Neutrophil (primary cell): ENCODE measurements at regions not wholly inside any gene's neighbourhood (a gene's known extent, or its start where the extent isn't known, plus 50 kb on each side); places are given as distances from the start of the nearest gene placed in this dataset.
"Not testable (repeated sequence)": the region's sequence is repeated elsewhere in the genome, so short reads cannot be mapped to it uniquely, and the experiment has no call there.

Experiments
- H3K27ac ChIP-seq: fragments of 200-600 bp; sonication (generic); 2 replicates; pipeline ENCODE4 v1.5.1; 2016; ENCODE audit warnings: mild to moderate bottlenecking, moderate library complexity
- H3K27me3 ChIP-seq: fragments of 200-600 bp; sonication (generic); 2 replicates; pipeline ENCODE4 v1.6.0; 2016; ENCODE audit warnings: mild to moderate bottlenecking
- H3K36me3 ChIP-seq: fragments of 200-600 bp; sonication (generic); 2 replicates; pipeline ENCODE4 v1.5.1; 2017
- H3K4me1 ChIP-seq, 2 experiments: fragments of 200-600 bp in 1 of 2; sonication (generic) in 1 of 2; 1 replicate in 1 of 2; 2 replicates in 1 of 2; pipeline versions ENCODE4 v1.5.1 to v1.6.1; 2013 to 2016; ENCODE audit warnings: low read depth in 1 of 2, low read length in 1 of 2, mild to moderate bottlenecking in 1 of 2, moderate library complexity in 1 of 2; ENCODE audit not compliant: control insufficient read depth in 1 of 2, insufficient read depth in 1 of 2
- H3K4me3 ChIP-seq, 2 experiments: fragments of 200-600 bp in 1 of 2; sonication (generic) in 1 of 2; 1 replicate in 1 of 2; 2 replicates in 1 of 2; pipeline ENCODE4 v1.5.1; 2013 to 2016; ENCODE audit warnings: low read depth in 1 of 2, low read length in 1 of 2, mild to moderate bottlenecking in 1 of 2, moderate library complexity in 1 of 2
- H3K9me3 ChIP-seq: fragments of 200-600 bp; sonication (generic); 2 replicates; pipeline ENCODE4 v1.5.1; 2016
- CTCF ChIP-seq: fragments of 200-600 bp; sonication (generic); IDR thresholded peaks from 2 replicates; pipeline ENCODE4 v1.5.1; 2016; ENCODE audit warnings: antibody characterized with exemption

DNA sequence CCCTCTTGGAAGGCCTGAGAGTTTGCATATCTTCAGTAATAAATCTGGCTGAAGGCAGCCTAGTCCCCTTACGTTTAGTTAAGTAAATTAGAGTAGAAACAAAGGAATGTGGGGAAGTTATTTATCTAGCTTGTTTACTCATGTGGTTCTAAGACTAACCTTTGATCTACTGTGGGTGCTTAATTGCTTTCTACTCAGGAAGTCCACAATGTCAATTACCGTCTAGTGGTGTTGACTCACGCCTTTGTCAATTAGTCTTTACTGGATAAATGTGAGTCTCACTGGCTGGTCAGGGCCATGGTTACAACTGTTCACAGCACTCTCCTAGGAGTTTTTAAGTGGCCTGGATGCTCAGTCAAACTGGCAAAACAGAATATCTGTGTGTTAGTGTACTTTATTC is 2338.4 kb downstream of the TP53TG3F start:
- H3K9me3 ChIP-seq = no peaks in the 10 kb centered on the region

GRCh38 chr16:35798885-35799426 is 2339.5 kb downstream of the TP53TG3F start:
- H3K27ac ChIP-seq = no peak overlapping the region
- no peaks in the 10 kb centered on the region for H3K36me3 ChIP-seq
- H3K4me1 ChIP-seq = no peaks in the 10 kb centered on the region
- no peak overlapping the region for H3K4me3 ChIP-seq
- H3K27me3 ChIP-seq = no peaks in the 10 kb centered on the region
- TF ChIP-seq CTCF = no peak
- no peaks in the 10 kb centered on the region for H3K9me3 ChIP-seq

More for the DNA sequence above, 2338.4 kb downstream of the TP53TG3F start:
- Histone ChIP-seq H3K27me3 (no peaks in the 10 kb centered on the region), H3K36me3 (no peaks in the 10 kb centered on the region), H3K4me1 (no peaks in the 10 kb centered on the region), H3K4me3 (no peak overlapping the region), H3K27ac (no peak overlapping the region)
- TF ChIP-seq CTCF = no peak

DNA sequence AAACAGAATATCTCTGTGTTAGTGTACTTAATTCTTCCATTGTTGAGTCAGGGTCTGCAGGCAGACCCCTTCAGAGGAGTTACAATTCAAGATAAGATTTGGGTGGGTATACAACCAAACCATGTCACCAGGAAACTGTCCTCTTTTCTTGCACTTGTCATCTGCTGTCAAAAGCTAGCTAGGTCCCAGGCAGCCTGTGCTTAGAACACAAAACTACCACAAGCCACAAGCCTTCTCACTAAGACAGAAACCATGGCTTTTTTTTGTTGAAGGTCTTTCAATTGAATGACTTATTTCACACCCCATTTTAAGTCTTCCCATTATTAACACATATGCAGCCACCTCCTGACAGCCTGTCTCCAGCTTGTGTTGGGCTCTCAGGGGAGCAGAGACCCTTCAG is 2345.1 kb downstream of the TP53TG3F start:
- H3K27ac ChIP-seq, H3K4me1 ChIP-seq, H3K27me3 ChIP-seq, H3K36me3 ChIP-seq, H3K4me3 ChIP-seq, H3K9me3 ChIP-seq: not testable (repeated sequence)

- Histone ChIP-seq H3K36me3 (no peaks in the 10 kb centered on the region), H3K27ac (no peak overlapping the region), H3K4me3 (no peak overlapping the region), H3K4me1 (no peaks in the 10 kb centered on the region), H3K27me3 (no peaks in the 10 kb centered on the region), H3K9me3 (no peaks in the 10 kb centered on the region)
- no peak for TF ChIP-seq CTCF
Observed at GRCh38 chr16:35823342-35823741, 2363.9 kb downstream of the TP53TG3F start.

GRCh38 chr16:35841632-35842031 is 2382.2 kb downstream of the TP53TG3F start:
- no peaks in the 10 kb centered on the region for H3K4me1 ChIP-seq
- no peaks in the 10 kb centered on the region for H3K36me3 ChIP-seq
- no peak for TF ChIP-seq CTCF
- no peaks in the 10 kb centered on the region for H3K9me3 ChIP-seq
- no peaks in the 10 kb centered on the region for H3K27me3 ChIP-seq
- no peak overlapping the region for H3K4me3 ChIP-seq
- H3K27ac ChIP-seq = no peak overlapping the region

- no peak overlapping the region for H3K4me3 ChIP-seq
- H3K27me3 ChIP-seq = no peaks in the 10 kb centered on the region
- H3K36me3 ChIP-seq = no peaks in the 10 kb centered on the region
- no peaks in the 10 kb centered on the region for H3K9me3 ChIP-seq
- no peak overlapping the region for H3K27ac ChIP-seq
- H3K4me1 ChIP-seq = no peaks in the 10 kb centered on the region
- TF ChIP-seq CTCF = no peak
Observed at GRCh38 chr16:35862242-35862641, 2402.8 kb downstream of the TP53TG3F start.
